HCT116 (cell line): ENCODE measurements at regions not wholly inside any gene's neighbourhood (a gene's known extent, or its start where the extent isn't known, plus 50 kb on each side); places are given as distances from the start of the nearest gene placed in this dataset.

Source experiments
- ATAC-seq: fragments of 200-7000 bp; cut with Tn5 transposase; 2 replicates; pipeline ENCODE4 v1.9.1; 2020; ENCODE audit warnings: mild to moderate bottlenecking, moderate library complexity
- BruUV-seq: library from RNA; stranded (reverse); fragments of 400-500 nt; replicated peaks from 2 replicates; lab custom pipeline; 2021; lab: Mats Ljungman, UMichigan
- CTCF ChIA-PET: fragments of 300-600 bp; sonication (Branson Sonifier 250); formaldehyde crosslinking; loops from one replicate; lab custom pipeline; 2021; ENCODE audit warnings: antibody characterized with exemption; lab: Charles Lee
- POLR2A ChIA-PET: fragments of 300-600, 350-600 bp; sonication (Branson Sonifier 250); formaldehyde crosslinking; loops from one replicate; lab custom pipeline; 2021; ENCODE audit warnings: antibody characterized with exemption; lab: Charles Lee
- RAD21 ChIA-PET, 2 experiments: fragments of 300-600 bp; sonication (Branson Sonifier 250); formaldehyde crosslinking; loops; one replicate each; lab custom pipeline; 2023; ENCODE audit warnings: low total read pairs in 2 of 2; ENCODE audit not compliant: uncharacterized antibody in 2 of 2, unreplicated experiment in 2 of 2, low non-redundant PET in 1 of 2; lab: Charles Lee
- DNase-seq: peaks from one replicate; pipeline ENCODE4 v3.0.0-alpha.2; 2010; ENCODE audit warnings: low read depth, low spot score
- H2AFZ ChIP-seq: fragments of 200-600 bp; shearing (Covaris generic), sonication (generic); 2 replicates; pipeline ENCODE4 v1.6.1; 2017; ENCODE audit warnings: low read depth, mixed run types, mixed read lengths, antibody characterized with exemption, low read length; ENCODE audit not compliant: poor library complexity, severe bottlenecking
- H3K27ac ChIP-seq: 2 replicates; pipeline ENCODE4 v1.5.1; 2012; ENCODE audit warnings: low read depth, low read length
- H3K27me3 ChIP-seq: fragments of 200-600 bp; sonication (generic); 2 replicates; pipeline ENCODE4 v1.6.1; 2016; ENCODE audit warnings: mixed run types, low read length, mixed read lengths; ENCODE audit not compliant: insufficient read depth
- H3K36me3 ChIP-seq, 2 experiments: fragments of 200-500 bp in 1 of 2; fragments of 200-600 bp in 1 of 2; sonication (Bioruptor generic) in 1 of 2; sonication (generic) in 1 of 2; 2 replicates each; pipeline versions ENCODE4 v1.5.1 to v1.6.1; 2014 to 2016; ENCODE audit warnings: low read length in 2 of 2, inconsistent platforms in 1 of 2, mixed read lengths in 1 of 2, mixed run types in 1 of 2; ENCODE audit not compliant: insufficient read depth in 2 of 2, control insufficient read depth in 1 of 2
- H3K4me1 ChIP-seq, 2 experiments: fragments of 200-600 bp in 1 of 2; sonication (generic) in 1 of 2; 2 replicates each; pipeline versions ENCODE4 v1.5.1 to v1.6.1; 2012 to 2017; ENCODE audit warnings: low read length in 2 of 2, inconsistent platforms in 1 of 2, mild to moderate bottlenecking in 1 of 2, mixed read lengths in 1 of 2, mixed run types in 1 of 2, moderate library complexity in 1 of 2; ENCODE audit not compliant: insufficient read depth in 2 of 2, control insufficient read depth in 1 of 2
- H3K4me2 ChIP-seq: fragments of 200-600 bp; sonication (generic); 2 replicates; pipeline ENCODE4 v1.6.1; 2017; ENCODE audit warnings: mixed run types, low read length, mixed read lengths
- H3K4me3 ChIP-seq, 2 experiments: fragments of 200-600 bp in 1 of 2; sonication (generic) in 1 of 2; replicated peaks in 1 of 2; 2 replicates each; pipeline ENCODE4 v1.5.1; 2011 to 2016; ENCODE audit warnings: low read length in 2 of 2, control low read depth in 1 of 2, low read depth in 1 of 2, mild to moderate bottlenecking in 1 of 2, mixed read lengths in 1 of 2, mixed run types in 1 of 2
- H3K79me2 ChIP-seq: fragments of 200-600 bp; sonication (generic); 2 replicates; pipeline ENCODE4 v1.6.1; 2017; ENCODE audit warnings: mild to moderate bottlenecking, mixed run types, low read length, moderate library complexity, mixed read lengths; ENCODE audit not compliant: insufficient read depth
- H3K9ac ChIP-seq: fragments of 200-600 bp; sonication (generic); 2 replicates; pipeline ENCODE4 v1.6.1; 2016; ENCODE audit warnings: low read length, mixed read lengths
- H3K9me2 ChIP-seq: fragments of 200-600 bp; sonication (generic), shearing (Covaris generic); 2 replicates; pipeline ENCODE4 v1.6.1; 2017; ENCODE audit warnings: mixed run types, mild to moderate bottlenecking, moderate library complexity; ENCODE audit not compliant: insufficient read depth
- H3K9me3 ChIP-seq, 2 experiments: fragments of 200-500 bp in 1 of 2; fragments of 200-600 bp in 1 of 2; sonication (Bioruptor generic) in 1 of 2; sonication (generic) in 1 of 2; 2 replicates each; pipeline ENCODE4 v1.6.1; 2014 to 2017; ENCODE audit warnings: low read length in 2 of 2, mixed read lengths in 2 of 2, inconsistent platforms in 1 of 2, low read depth in 1 of 2, mild to moderate bottlenecking in 1 of 2, mixed run types in 1 of 2, moderate library complexity in 1 of 2; ENCODE audit not compliant: control insufficient read depth in 1 of 2, insufficient read depth in 1 of 2
- H4K20me1 ChIP-seq: fragments of 200-600 bp; sonication (generic), shearing (Covaris generic); 2 replicates; pipeline ENCODE4 v1.6.1; 2017; ENCODE audit warnings: mixed run types, mild to moderate bottlenecking, moderate library complexity; ENCODE audit not compliant: insufficient read depth
- CEBPB ChIP-seq: IDR thresholded peaks from 2 replicates; pipeline ENCODE4 v1.6.1; 2012; ENCODE audit warnings: low read depth
- FOSL1 ChIP-seq: IDR thresholded peaks from 2 replicates; pipeline ENCODE4 v1.6.1; 2012; ENCODE audit warnings: low read depth
- POLR2A ChIP-seq: IDR thresholded peaks from 2 replicates; pipeline ENCODE4 v1.7.0; 2011; ENCODE audit warnings: borderline replicate concordance; ENCODE audit not compliant: insufficient read depth, insufficient read length; ENCODE audit errors: extremely low read depth
- REST ChIP-seq: IDR thresholded peaks from 2 replicates; pipeline ENCODE4 v1.6.1; 2012; ENCODE audit warnings: low read depth
- SRF ChIP-seq: IDR thresholded peaks from 2 replicates; pipeline ENCODE4 v1.6.1; 2012; ENCODE audit warnings: low read depth
- TCF7L2 ChIP-seq: IDR thresholded peaks from 2 replicates; pipeline ENCODE4 v1.7.0; 2011; ENCODE audit warnings: borderline replicate concordance, inconsistent platforms; ENCODE audit not compliant: insufficient read depth, insufficient read length; ENCODE audit errors: extremely low read depth
- ZFX ChIP-seq: fragments of 450-650 bp; IDR thresholded peaks from 2 replicates; pipeline ENCODE4 v1.6.1; 2017
- intact Hi-C: fragments of 100-400 bp; cut with micrococcal nuclease; formaldehyde crosslinking; loops from 2 replicates; pipeline ENCODE4 v1.10.0; 2022
- TF ChIP-seq, protein P1 (sequence below): IDR thresholded peaks from 2 replicates; pipeline ENCODE4 v1.6.1; 2012
- TF ChIP-seq, protein P2 (sequence below), 3 experiments: fragments of 200-600 bp in 1 of 3; sonication (generic) in 1 of 3; IDR thresholded peaks in 2 of 3; conservative IDR thresholded peaks in 1 of 3; 2 replicates each; pipeline ENCODE4 v1.5.1; 2012 to 2017; ENCODE audit warnings: low read depth in 2 of 3, low read length in 2 of 3, antibody characterized with exemption in 1 of 3, borderline replicate concordance in 1 of 3, control low read depth in 1 of 3, mild to moderate bottlenecking in 1 of 3, mixed read lengths in 1 of 3, mixed run types in 1 of 3, moderate library complexity in 1 of 3; ENCODE audit not compliant: insufficient read depth in 1 of 3
- TF ChIP-seq, protein P3 (sequence below): IDR thresholded peaks from 2 replicates; pipeline ENCODE4 v1.6.1; 2012

DNA sequence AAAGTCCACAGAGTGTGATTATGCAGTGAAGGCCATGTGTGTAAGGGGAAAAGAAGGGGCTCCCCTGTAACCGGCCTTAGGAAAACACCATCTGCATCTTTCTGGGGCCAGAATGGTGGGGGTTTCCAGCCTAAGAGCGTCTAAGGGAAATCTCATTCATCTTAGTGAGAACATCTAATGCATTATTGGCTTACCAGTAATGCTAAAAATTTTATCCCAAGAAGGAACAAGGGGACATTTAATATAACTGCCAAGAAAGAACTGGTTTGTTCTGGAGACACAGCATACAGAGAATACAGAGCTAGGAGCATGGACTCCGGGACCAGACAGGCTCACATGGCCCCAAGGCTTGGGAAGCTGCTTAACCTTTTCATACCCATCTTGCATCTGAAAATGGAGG lies 58.3 kb upstream of the DSCAM start:
- Histone ChIP-seq H2AFZ (no peak overlapping the region), H3K27ac (no peak overlapping the region), H3K27me3 (no peaks in the 10 kb centered on the region), H3K79me2 (no peaks in the 10 kb centered on the region), H4K20me1 (no peaks in the 10 kb centered on the region), H3K9ac (no peak overlapping the region), H3K4me1 (no peaks in the 10 kb centered on the region), H3K36me3 (no peaks in the 10 kb centered on the region), H3K4me3 (no peak overlapping the region), H3K4me2 (no peak overlapping the region), H3K9me2 (no peaks in the 10 kb centered on the region), H3K9me3 (peaks cover 9 to 43% of the 10 kb centered on the region in 2 experiments; a peak in 2 of 4 replicates)
- no peak for DNase-seq
- TF ChIP-seq SRF: no peak
- TF ChIP-seq, protein P1, sequence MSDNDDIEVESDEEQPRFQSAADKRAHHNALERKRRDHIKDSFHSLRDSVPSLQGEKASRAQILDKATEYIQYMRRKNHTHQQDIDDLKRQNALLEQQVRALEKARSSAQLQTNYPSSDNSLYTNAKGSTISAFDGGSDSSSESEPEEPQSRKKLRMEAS: no peak
- TF ChIP-seq REST: no peak
- no peak for TF ChIP-seq ZFX
- no peak for TF ChIP-seq POLR2A
- TF ChIP-seq FOSL1: no peak
- TF ChIP-seq, protein P2, sequence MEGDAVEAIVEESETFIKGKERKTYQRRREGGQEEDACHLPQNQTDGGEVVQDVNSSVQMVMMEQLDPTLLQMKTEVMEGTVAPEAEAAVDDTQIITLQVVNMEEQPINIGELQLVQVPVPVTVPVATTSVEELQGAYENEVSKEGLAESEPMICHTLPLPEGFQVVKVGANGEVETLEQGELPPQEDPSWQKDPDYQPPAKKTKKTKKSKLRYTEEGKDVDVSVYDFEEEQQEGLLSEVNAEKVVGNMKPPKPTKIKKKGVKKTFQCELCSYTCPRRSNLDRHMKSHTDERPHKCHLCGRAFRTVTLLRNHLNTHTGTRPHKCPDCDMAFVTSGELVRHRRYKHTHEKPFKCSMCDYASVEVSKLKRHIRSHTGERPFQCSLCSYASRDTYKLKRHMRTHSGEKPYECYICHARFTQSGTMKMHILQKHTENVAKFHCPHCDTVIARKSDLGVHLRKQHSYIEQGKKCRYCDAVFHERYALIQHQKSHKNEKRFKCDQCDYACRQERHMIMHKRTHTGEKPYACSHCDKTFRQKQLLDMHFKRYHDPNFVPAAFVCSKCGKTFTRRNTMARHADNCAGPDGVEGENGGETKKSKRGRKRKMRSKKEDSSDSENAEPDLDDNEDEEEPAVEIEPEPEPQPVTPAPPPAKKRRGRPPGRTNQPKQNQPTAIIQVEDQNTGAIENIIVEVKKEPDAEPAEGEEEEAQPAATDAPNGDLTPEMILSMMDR (IDR thresholded peaks at IDR 0.05 in 2 of 3, conservative IDR thresholded peaks at IDR 0.05 in 1 of 3; ENCODE audit: borderline replicate concordance in 1 of 3, insufficient read depth in 1 of 3, low read depth in 2 of 3, low read length in 2 of 3): no peak
- no peak for TF ChIP-seq TCF7L2
- TF ChIP-seq, protein P3, sequence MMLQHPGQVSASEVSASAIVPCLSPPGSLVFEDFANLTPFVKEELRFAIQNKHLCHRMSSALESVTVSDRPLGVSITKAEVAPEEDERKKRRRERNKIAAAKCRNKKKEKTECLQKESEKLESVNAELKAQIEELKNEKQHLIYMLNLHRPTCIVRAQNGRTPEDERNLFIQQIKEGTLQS: no peak
- no peak for TF ChIP-seq CEBPB
- ATAC-seq: no peak
- no TSS peak for BruUV-seq
- ChIA-PET RAD21 (no interaction called here), CTCF (no interaction called here), POLR2A (no interaction called here)
- intact Hi-C loops: no loop called here
